ENCODE measurements at regions not wholly inside any gene's neighbourhood (a gene's known extent, or its start where the extent isn't known, plus 50 kb on each side); places are given as distances from the start of the nearest gene placed in this dataset.

DNA sequence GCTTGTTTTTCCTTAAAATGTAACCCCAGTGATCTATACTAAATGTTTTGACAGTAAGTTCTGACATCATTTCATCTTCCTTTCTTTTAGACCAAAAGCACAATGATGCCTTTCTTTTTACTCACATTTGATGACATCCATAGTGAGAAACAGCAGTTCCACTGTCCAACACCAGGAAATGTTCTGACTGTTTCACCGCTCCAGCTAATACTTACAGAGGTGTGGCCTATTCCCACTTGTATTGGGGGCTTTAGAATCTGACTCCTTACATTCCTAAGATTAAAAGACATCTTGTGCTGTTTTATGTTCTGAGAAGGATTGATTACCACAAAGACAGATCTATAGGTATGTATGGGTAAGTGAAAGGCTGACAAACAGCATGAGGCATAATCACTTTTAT is 1018.2 kb upstream of the PRMT6 start:
- Histone ChIP-seq H2AFZ (ENCODE audit: low read depth, low read length) (no peak overlapping the region), H3K36me3 (replicated peaks; ENCODE audit: low read depth, low read length) (no peaks in the 10 kb centered on the region), H3K9me3 (ENCODE audit: insufficient read depth, low read length) (no peaks in the 10 kb centered on the region), H3K27me3 (ENCODE audit: low read depth, low read length) (no peaks in the 10 kb centered on the region), H3K79me2 (ENCODE audit: low read length) (no peaks in the 10 kb centered on the region), H3K27ac (ENCODE audit: low read length) (no peak overlapping the region), H3K4me2 (ENCODE audit: low read length) (no peak overlapping the region), H3K4me3 (ENCODE audit: low read length) (no peak overlapping the region), H3K4me1 (ENCODE audit: low read length) (no peaks in the 10 kb centered on the region), H3K9ac (ENCODE audit: low read length) (no peak overlapping the region), H4K20me1 (ENCODE audit: insufficient read depth, low read length) (no peaks in the 10 kb centered on the region)
- TF ChIP-seq EZH2phosphoT487 (IDR thresholded peaks at IDR 0.05; ENCODE audit: low read depth), result no peak
- TF ChIP-seq, protein P1, sequence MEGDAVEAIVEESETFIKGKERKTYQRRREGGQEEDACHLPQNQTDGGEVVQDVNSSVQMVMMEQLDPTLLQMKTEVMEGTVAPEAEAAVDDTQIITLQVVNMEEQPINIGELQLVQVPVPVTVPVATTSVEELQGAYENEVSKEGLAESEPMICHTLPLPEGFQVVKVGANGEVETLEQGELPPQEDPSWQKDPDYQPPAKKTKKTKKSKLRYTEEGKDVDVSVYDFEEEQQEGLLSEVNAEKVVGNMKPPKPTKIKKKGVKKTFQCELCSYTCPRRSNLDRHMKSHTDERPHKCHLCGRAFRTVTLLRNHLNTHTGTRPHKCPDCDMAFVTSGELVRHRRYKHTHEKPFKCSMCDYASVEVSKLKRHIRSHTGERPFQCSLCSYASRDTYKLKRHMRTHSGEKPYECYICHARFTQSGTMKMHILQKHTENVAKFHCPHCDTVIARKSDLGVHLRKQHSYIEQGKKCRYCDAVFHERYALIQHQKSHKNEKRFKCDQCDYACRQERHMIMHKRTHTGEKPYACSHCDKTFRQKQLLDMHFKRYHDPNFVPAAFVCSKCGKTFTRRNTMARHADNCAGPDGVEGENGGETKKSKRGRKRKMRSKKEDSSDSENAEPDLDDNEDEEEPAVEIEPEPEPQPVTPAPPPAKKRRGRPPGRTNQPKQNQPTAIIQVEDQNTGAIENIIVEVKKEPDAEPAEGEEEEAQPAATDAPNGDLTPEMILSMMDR (IDR thresholded peaks at IDR 0.05; ENCODE audit: low read depth, low read length), result no peak

DNA sequence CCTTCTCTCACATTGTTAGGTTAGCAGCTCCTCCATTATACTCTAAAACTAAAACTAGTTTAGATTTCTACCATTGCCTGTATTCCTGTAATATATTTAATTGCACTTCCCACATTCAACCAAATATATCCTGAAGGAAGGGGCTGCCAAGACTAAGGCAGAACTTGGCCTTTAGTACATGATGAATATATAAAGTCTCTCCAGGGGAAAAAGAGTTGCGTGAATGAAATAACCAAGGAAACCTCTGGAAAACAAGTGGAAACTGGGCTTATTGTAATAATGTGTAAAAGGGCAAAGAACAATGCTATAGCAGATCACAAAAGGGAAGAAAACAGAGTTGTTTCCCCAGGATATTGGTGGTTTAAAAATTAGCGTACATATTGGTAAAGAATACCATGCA is 1012.5 kb upstream of the PRMT6 start:
- Histone ChIP-seq H4K20me1 (ENCODE audit: insufficient read depth, low read length) (no peaks in the 10 kb centered on the region), H3K79me2 (ENCODE audit: low read length) (no peaks in the 10 kb centered on the region), H3K4me2 (ENCODE audit: low read length) (no peak overlapping the region), H3K4me1 (ENCODE audit: low read length) (no peaks in the 10 kb centered on the region), H3K36me3 (replicated peaks; ENCODE audit: low read depth, low read length) (no peaks in the 10 kb centered on the region), H3K27me3 (ENCODE audit: low read depth, low read length) (no peaks in the 10 kb centered on the region), H3K9ac (ENCODE audit: low read length) (no peak overlapping the region), H3K27ac (ENCODE audit: low read length) (no peak overlapping the region), H2AFZ (ENCODE audit: low read depth, low read length) (no peak overlapping the region), H3K4me3 (ENCODE audit: low read length) (no peak overlapping the region), H3K9me3 (ENCODE audit: insufficient read depth, low read length) (no peaks in the 10 kb centered on the region)
- TF ChIP-seq EZH2phosphoT487 (IDR thresholded peaks at IDR 0.05; ENCODE audit: low read depth), result no peak
- TF ChIP-seq, protein P1 (IDR thresholded peaks at IDR 0.05; ENCODE audit: low read depth, low read length), result no peak

DNA sequence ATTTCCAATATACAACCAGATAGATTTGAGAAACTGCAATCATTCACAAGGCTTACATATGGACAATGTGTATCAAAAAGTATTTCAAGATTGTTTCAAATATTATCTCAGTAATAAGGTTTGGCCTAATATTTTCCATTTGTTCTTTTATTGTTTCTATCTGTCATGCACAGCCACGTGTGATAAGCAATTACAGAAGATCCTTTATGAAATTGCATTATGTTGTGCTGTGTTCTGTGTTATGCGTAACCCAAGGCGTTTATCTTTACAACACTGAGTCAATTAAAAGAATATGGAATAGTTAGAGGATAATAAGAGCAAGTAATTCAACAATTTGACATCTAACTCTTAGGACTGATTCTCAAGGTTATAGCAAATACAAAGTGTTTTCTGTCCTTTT is 1009.3 kb upstream of the PRMT6 start:
- Histone ChIP-seq H2AFZ (ENCODE audit: low read depth, low read length) (no peak overlapping the region), H3K4me1 (ENCODE audit: low read length) (no peaks in the 10 kb centered on the region), H3K27ac (ENCODE audit: low read length) (no peak overlapping the region), H4K20me1 (ENCODE audit: insufficient read depth, low read length) (no peaks in the 10 kb centered on the region), H3K27me3 (ENCODE audit: low read depth, low read length) (no peaks in the 10 kb centered on the region), H3K79me2 (ENCODE audit: low read length) (no peaks in the 10 kb centered on the region), H3K9ac (ENCODE audit: low read length) (no peak overlapping the region), H3K9me3 (ENCODE audit: insufficient read depth, low read length) (no peaks in the 10 kb centered on the region), H3K36me3 (replicated peaks; ENCODE audit: low read depth, low read length) (no peaks in the 10 kb centered on the region), H3K4me3 (ENCODE audit: low read length) (no peak overlapping the region), H3K4me2 (ENCODE audit: low read length) (no peak overlapping the region)
- TF ChIP-seq, protein P1 (IDR thresholded peaks at IDR 0.05; ENCODE audit: low read depth, low read length), result no peak
- TF ChIP-seq EZH2phosphoT487 (IDR thresholded peaks at IDR 0.05; ENCODE audit: low read depth), result no peak

DNA sequence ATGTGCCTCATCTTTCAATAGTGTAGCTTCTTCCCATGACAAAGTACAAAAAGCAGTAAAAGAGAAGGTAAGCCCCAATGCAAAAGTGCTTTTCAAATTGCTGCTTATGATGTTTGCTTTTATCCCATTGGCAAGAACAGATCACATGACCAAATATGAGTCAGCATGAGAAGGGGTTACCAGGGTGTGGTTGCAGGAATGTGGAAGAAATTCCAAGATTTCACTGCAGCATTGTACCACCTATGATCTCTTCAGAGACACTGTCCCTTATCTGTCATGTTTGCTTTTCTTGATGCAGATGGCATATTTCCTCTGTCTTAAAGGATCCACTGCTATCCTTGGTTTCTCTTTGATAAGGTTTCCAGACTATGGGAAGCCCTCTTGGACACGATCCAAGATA is 1006.9 kb upstream of the PRMT6 start:
- no peaks in the 10 kb centered on the region for H3K36me3 ChIP-seq (replicated peaks; ENCODE audit: low read depth, low read length)
- no peaks in the 10 kb centered on the region for H3K79me2 ChIP-seq (ENCODE audit: low read length)
- H3K9ac ChIP-seq (ENCODE audit: low read length), result no peak overlapping the region
- no peak overlapping the region for H3K27ac ChIP-seq (ENCODE audit: low read length)
- H3K4me1 ChIP-seq (ENCODE audit: low read length), result no peaks in the 10 kb centered on the region
- no peaks in the 10 kb centered on the region for H3K27me3 ChIP-seq (ENCODE audit: low read depth, low read length)
- H2AFZ ChIP-seq (ENCODE audit: low read depth, low read length), result no peak overlapping the region
- H3K9me3 ChIP-seq (ENCODE audit: insufficient read depth, low read length), result no peaks in the 10 kb centered on the region
- H3K4me3 ChIP-seq (ENCODE audit: low read length), result no peak overlapping the region
- H4K20me1 ChIP-seq (ENCODE audit: insufficient read depth, low read length), result no peaks in the 10 kb centered on the region
- TF ChIP-seq, protein P1 (IDR thresholded peaks at IDR 0.05; ENCODE audit: low read depth, low read length), result no peak
- TF ChIP-seq EZH2phosphoT487 (IDR thresholded peaks at IDR 0.05; ENCODE audit: low read depth), result no peak
- H3K4me2 ChIP-seq (ENCODE audit: low read length), result no peak overlapping the region

Data from OCI-LY3 (cell line).